ENCODE measurements at regions not wholly inside any gene's neighbourhood (a gene's known extent, or its start where the extent isn't known, plus 50 kb on each side); places are given as distances from the start of the nearest gene placed in this dataset.

GRCh38 chr2:153074207-153074606, 355.8 kb downstream of the ARL6IP6 start:
- TF ChIP-seq CTCF (IDR thresholded peaks at IDR 0.05; ENCODE audit: extremely low read depth, low read depth, low read length): no peak
- no peaks in the 10 kb centered on the region for H3K4me1 ChIP-seq (ENCODE audit: insufficient read depth, low read length)
- H4K20me1 ChIP-seq (ENCODE audit: insufficient read depth, low read length): no peaks in the 10 kb centered on the region
- no peaks in the 10 kb centered on the region for H3K27me3 ChIP-seq (ENCODE audit: insufficient read depth, low read length)
- H3K27ac ChIP-seq (ENCODE audit: low read depth, low read length): no peak overlapping the region
- H3K9me3 ChIP-seq (ENCODE audit: low read depth, low read length): no peaks in the 10 kb centered on the region
- no peak overlapping the region for H3K4me3 ChIP-seq (ENCODE audit: insufficient read depth, low read length)
- H2AFZ ChIP-seq (ENCODE audit: low read length): no peak overlapping the region
- H3K4me2 ChIP-seq (ENCODE audit: insufficient read depth, low read length): no peak overlapping the region
- DNase-seq (ENCODE audit: insufficient read length, low spot score, missing footprints): no peak
- no peaks in the 10 kb centered on the region for H3K36me3 ChIP-seq (ENCODE audit: insufficient read depth, low read length)
- H3K79me2 ChIP-seq (ENCODE audit: insufficient read depth, low read length): no peaks in the 10 kb centered on the region

- no peaks in the 10 kb centered on the region for H3K4me1 ChIP-seq (ENCODE audit: insufficient read depth, low read length)
- no peaks in the 10 kb centered on the region for H3K36me3 ChIP-seq (ENCODE audit: insufficient read depth, low read length)
- H3K27ac ChIP-seq (ENCODE audit: low read depth, low read length): no peak overlapping the region
- no peak for DNase-seq (ENCODE audit: insufficient read length, low spot score, missing footprints)
- H3K4me3 ChIP-seq (ENCODE audit: insufficient read depth, low read length): no peak overlapping the region
- H3K79me2 ChIP-seq (ENCODE audit: insufficient read depth, low read length): no peaks in the 10 kb centered on the region
- no peak overlapping the region for H2AFZ ChIP-seq (ENCODE audit: low read length)
- TF ChIP-seq CTCF (IDR thresholded peaks at IDR 0.05; ENCODE audit: extremely low read depth, low read depth, low read length): no peak
- H4K20me1 ChIP-seq (ENCODE audit: insufficient read depth, low read length): no peaks in the 10 kb centered on the region
- H3K4me2 ChIP-seq (ENCODE audit: insufficient read depth, low read length): no peak overlapping the region
- H3K9me3 ChIP-seq (ENCODE audit: low read depth, low read length): no peaks in the 10 kb centered on the region
- no peaks in the 10 kb centered on the region for H3K27me3 ChIP-seq (ENCODE audit: insufficient read depth, low read length)
Observed at GRCh38 chr2:153072813-153073212, 354.4 kb downstream of the ARL6IP6 start.

- H3K36me3 ChIP-seq (ENCODE audit: insufficient read depth, low read length): no peaks in the 10 kb centered on the region
- H3K4me1 ChIP-seq (ENCODE audit: insufficient read depth, low read length): no peaks in the 10 kb centered on the region
- H3K4me2 ChIP-seq (ENCODE audit: insufficient read depth, low read length): no peak overlapping the region
- H3K4me3 ChIP-seq (ENCODE audit: insufficient read depth, low read length): no peak overlapping the region
- no peak for TF ChIP-seq CTCF (IDR thresholded peaks at IDR 0.05; ENCODE audit: extremely low read depth, low read depth, low read length)
- no peak for DNase-seq (ENCODE audit: insufficient read length, low spot score, missing footprints)
- no peak overlapping the region for H3K27ac ChIP-seq (ENCODE audit: low read depth, low read length)
- H4K20me1 ChIP-seq (ENCODE audit: insufficient read depth, low read length): no peaks in the 10 kb centered on the region
- no peaks in the 10 kb centered on the region for H3K27me3 ChIP-seq (ENCODE audit: insufficient read depth, low read length)
- H3K79me2 ChIP-seq (ENCODE audit: insufficient read depth, low read length): no peaks in the 10 kb centered on the region
- no peak overlapping the region for H2AFZ ChIP-seq (ENCODE audit: low read length)
- no peaks in the 10 kb centered on the region for H3K9me3 ChIP-seq (ENCODE audit: low read depth, low read length)
Observed at GRCh38 chr2:153072077-153072476, 353.7 kb downstream of the ARL6IP6 start.

GRCh38 chr2:153071090-153071489, 352.7 kb downstream of the ARL6IP6 start:
- no peaks in the 10 kb centered on the region for H3K36me3 ChIP-seq (ENCODE audit: insufficient read depth, low read length)
- DNase-seq (ENCODE audit: insufficient read length, low spot score, missing footprints): no peak
- TF ChIP-seq CTCF (IDR thresholded peaks at IDR 0.05; ENCODE audit: extremely low read depth, low read depth, low read length): no peak

More at GRCh38 chr2:153071090-153071489, 352.7 kb downstream of the ARL6IP6 start:
- Histone ChIP-seq H3K79me2 (ENCODE audit: insufficient read depth, low read length) (no peaks in the 10 kb centered on the region), H2AFZ (ENCODE audit: low read length) (no peak overlapping the region), H3K4me2 (ENCODE audit: insufficient read depth, low read length) (no peak overlapping the region), H3K27me3 (ENCODE audit: insufficient read depth, low read length) (no peaks in the 10 kb centered on the region), H3K4me1 (ENCODE audit: insufficient read depth, low read length) (no peaks in the 10 kb centered on the region), H3K9me3 (ENCODE audit: low read depth, low read length) (no peaks in the 10 kb centered on the region), H3K27ac (ENCODE audit: low read depth, low read length) (no peak overlapping the region), H3K4me3 (ENCODE audit: insufficient read depth, low read length) (no peak overlapping the region), H4K20me1 (ENCODE audit: insufficient read depth, low read length) (no peaks in the 10 kb centered on the region)

Measured in osteoblast (primary cell).